Activated naive CD4-positive, alpha-beta T cell treated with anti-CD3 and anti-CD28 coated beads, Interleukin-2, amount 10 ng/mL, durations not matched to agents 7 days and 5 days (primary cell): ENCODE measurements at regions not wholly inside any gene's neighbourhood (a gene's known extent, or its start where the extent isn't known, plus 50 kb on each side); places are given as distances from the start of the nearest gene placed in this dataset.

ENCODE experiments used
- CTCF ChIA-PET: fragments of 350-600 bp; sonication (Branson Sonifier 250); formaldehyde crosslinking; loops from one replicate; lab custom pipeline; 2021; ENCODE audit warnings: antibody characterized with exemption; lab: Charles Lee
- DNase-seq: peaks from one replicate; pipeline ENCODE4 v3.0.0-alpha.2; 2020
- H3K27ac Mint-ChIP-seq: one replicate; pipeline ENCODE4 v1.8.0; 2021; ENCODE audit warnings: mild to moderate bottlenecking, moderate library complexity, mixed read lengths
- H3K27me3 Mint-ChIP-seq: one replicate; pipeline ENCODE4 v1.8.0; 2021; ENCODE audit warnings: mild to moderate bottlenecking, mixed read lengths
- H3K36me3 Mint-ChIP-seq: one replicate; pipeline ENCODE4 v1.8.0; 2021; ENCODE audit warnings: mixed read lengths
- H3K4me1 Mint-ChIP-seq: one replicate; pipeline ENCODE4 v1.8.0; 2021; ENCODE audit warnings: mixed read lengths
- H3K4me3 Mint-ChIP-seq: one replicate; pipeline ENCODE4 v1.8.0; 2021; ENCODE audit warnings: mild to moderate bottlenecking, moderate library complexity, mixed read lengths
- H3K9me3 Mint-ChIP-seq: one replicate; pipeline ENCODE4 v1.8.0; 2021; ENCODE audit warnings: mixed read lengths

DNA sequence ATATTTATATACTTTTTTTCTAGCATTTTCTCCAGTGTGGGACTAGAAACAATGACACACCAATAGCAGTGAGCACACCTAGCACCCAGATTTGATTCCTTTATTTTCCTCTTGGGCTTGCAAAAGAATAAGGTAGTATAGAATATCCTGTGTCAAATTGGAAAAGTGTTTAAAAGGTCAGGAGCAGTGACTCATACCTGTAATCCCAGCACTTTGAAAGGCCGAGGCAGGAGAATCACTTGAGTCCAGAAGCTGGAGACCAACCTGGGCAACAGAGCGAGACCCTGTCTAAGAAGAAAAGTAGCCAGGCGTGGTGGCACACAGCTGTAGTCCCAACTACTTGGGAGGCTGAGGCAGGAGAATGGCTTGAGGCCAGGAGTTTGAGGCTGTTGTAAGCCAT, 53.8 kb upstream of the SGPP1 start:
- Mint-ChIP-seq H3K4me1 (no peaks in the 10 kb centered on the region), H3K4me3 (no peak overlapping the region), H3K27ac (no peak overlapping the region), H3K27me3 (peaks cover 7% of the 10 kb centered on the region), H3K36me3 (no peaks in the 10 kb centered on the region), H3K9me3 (no peaks in the 10 kb centered on the region)
- DNase-seq = no peak
- CTCF ChIA-PET = no interaction called here

DNA sequence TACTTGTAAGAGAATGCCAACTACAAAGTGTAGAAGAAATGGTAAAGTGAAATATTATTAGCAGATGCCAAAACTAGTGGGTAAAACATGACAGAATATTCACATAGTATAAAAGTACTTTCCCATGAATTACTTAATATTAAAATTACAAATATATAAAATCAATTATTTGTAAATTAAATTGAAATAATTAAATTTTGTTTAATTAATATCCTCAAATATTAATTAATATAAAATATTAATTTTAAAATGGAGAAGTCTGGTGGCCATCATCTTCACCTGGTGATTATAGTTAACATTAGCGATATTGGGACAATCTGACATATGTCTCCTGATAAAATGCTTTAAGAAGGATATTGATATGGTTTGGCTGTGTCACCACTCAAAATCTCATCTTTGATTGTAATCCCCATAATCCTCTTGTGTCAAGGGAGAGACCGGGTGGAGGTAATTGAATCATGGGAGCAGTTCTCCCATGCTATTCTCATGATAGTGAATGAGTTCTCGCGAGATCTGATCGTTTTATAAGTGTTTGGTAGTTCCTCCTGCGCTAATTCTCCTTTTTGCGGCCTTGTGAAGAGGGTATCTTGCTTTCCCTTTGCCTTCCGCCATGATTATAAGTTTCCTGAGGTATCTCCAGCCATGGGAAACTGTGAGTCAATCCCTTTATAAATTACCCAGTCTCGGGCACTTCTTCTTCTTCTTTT, 55.0 kb upstream of the SGPP1 start:
- Mint-ChIP-seq H3K27ac (no peak overlapping the region), H3K4me1 (no peaks in the 10 kb centered on the region), H3K9me3 (no peaks in the 10 kb centered on the region), H3K36me3 (no peaks in the 10 kb centered on the region), H3K27me3 (peaks cover 15% of the 10 kb centered on the region), H3K4me3 (no peak overlapping the region)
- no peak for DNase-seq
- CTCF ChIA-PET = no interaction called here

DNA sequence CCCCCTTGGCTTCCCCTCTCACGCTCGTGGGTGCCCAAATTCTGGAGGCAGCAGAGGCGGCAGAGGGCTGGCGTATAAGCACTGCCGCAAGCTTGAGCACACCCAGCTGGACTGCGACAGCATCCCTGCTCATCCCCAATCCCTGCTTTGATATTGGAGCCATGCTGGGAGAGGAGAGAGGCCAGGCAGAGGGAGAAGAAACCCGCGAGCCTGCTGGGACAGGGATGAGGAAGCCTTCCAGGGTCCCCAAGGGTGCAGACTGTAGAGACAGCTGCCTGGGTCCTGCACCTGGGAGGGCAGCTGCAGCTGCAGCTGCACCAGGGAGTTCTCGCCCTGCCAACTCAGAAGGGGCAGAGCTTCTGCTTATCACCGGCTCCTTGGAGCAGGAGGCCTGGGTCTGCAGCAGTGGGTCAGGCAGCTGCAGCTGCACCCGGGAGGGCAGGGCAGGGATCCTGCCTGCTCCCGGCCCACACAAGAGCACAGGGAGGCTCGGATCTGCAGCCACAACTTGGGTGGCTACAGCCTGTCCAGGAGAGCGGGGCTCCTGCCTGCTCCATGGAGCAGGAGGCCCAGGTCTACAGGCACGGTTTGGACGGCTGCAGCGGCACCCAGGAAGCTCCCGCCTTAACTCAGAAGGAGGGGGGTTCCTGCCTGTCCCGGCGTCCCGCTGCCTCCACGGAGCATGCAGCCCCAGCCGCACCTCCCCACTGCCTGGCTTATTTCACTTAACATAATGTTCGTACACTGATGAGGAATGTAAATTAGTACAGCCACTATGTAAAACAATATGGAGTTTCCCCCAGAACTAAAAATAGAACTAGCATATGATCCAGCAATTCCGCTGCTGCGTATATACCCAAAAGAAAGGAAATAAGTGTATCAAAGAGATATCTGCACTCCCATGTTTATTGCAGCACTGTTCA, 60.4 kb upstream of the SGPP1 start:
- CTCF ChIA-PET = no interaction called here
- peaks cover 41% of the 10 kb centered on the region for H3K27me3 Mint-ChIP-seq
- H3K9me3 Mint-ChIP-seq = no peaks in the 10 kb centered on the region
- H3K27ac Mint-ChIP-seq = no peak overlapping the region
- H3K4me1 Mint-ChIP-seq = no peaks in the 10 kb centered on the region
- DNase-seq = no peak
- H3K4me3 Mint-ChIP-seq = no peak overlapping the region
- no peaks in the 10 kb centered on the region for H3K36me3 Mint-ChIP-seq

DNA sequence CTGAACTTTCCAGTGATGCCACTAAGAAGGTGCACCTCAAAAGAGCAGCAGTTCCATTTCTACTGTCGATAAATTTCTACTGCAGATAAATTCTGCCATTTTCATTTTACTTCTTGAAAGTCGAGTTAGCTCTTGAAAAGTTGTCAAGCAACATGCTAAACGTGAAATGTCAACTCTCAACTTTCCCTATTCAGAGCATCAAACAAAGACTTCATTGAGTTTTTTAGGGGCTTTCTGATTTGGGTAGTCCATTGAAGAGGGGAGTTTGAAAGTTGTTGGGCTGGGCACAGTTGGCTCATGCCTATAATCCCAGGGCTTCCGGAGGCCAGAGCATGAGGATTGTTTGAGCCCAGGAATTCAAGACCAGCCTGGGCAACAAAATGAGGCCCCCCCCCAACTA, 59.4 kb upstream of the SYNE2 start:
- no peak for DNase-seq
- CTCF ChIA-PET = no interaction called here
- H3K9me3 Mint-ChIP-seq = no peaks in the 10 kb centered on the region
- H3K27ac Mint-ChIP-seq = no peak overlapping the region
- peaks cover 42% of the 10 kb centered on the region for H3K27me3 Mint-ChIP-seq
- no peaks in the 10 kb centered on the region for H3K4me1 Mint-ChIP-seq
- H3K4me3 Mint-ChIP-seq = no peak overlapping the region
- H3K36me3 Mint-ChIP-seq = no peaks in the 10 kb centered on the region

DNA sequence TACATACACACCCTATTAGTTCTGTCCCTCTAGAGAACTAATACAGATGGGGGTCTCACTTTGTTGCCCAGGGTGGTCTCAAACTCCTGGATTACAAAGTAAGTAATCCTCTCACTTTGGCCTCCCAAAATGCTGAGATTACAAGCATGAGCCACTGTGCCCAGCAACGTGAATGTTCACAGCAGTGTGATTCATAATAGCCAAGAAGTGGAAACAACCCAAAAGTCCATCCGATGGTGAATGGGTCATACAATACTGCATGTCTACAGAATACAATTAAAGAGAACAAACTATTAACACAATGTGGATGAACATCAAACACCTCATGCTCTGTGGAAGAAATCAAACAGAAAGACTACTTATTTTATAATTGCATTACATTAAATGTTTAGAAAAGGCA, 57.3 kb upstream of the SYNE2 start:
- Mint-ChIP-seq H3K36me3 (no peaks in the 10 kb centered on the region), H3K9me3 (no peaks in the 10 kb centered on the region), H3K27me3 (peaks cover 29% of the 10 kb centered on the region), H3K27ac (no peak overlapping the region), H3K4me3 (no peak overlapping the region), H3K4me1 (peaks cover 6% of the 10 kb centered on the region)
- CTCF ChIA-PET = interaction anchor here (5.7 kb wide), 1 partner anchor 509 kb away, joined by 34 read pairs; no protein-coding TSS in a partner anchor
- no peak for DNase-seq

DNA sequence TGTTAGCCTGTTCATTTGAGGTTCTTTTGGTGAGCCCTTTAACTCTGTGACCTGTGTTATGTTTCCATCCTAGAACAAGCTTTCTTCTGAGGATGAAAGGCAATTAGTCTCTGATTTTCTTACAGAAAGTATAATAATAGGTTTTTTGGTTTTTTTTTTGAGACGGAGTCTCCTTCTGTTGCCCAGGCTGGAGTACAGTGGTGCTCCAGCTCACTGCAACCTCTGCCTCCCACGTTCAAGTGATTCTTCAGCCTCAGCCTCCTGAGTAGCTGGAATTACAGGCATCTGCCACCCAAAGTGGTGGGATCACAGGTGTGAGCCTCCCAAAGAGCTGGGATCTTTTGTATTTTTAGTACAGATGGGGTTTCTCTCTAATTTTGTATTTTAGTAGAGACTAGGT, 52.7 kb upstream of the SYNE2 start:
- Mint-ChIP-seq H3K4me1 (peaks cover 6% of the 10 kb centered on the region), H3K27ac (no peak overlapping the region), H3K27me3 (peaks cover 16% of the 10 kb centered on the region), H3K4me3 (no peak overlapping the region), H3K9me3 (no peaks in the 10 kb centered on the region), H3K36me3 (no peaks in the 10 kb centered on the region)
- no peak for DNase-seq
- CTCF ChIA-PET = interaction anchor here (0.9 to 5.7 kb wide), 5 partner anchors 14 to 504 kb away, joined by 3 to 34 read pairs (median 3); partner anchors contain the start of gene ESR2

DNA sequence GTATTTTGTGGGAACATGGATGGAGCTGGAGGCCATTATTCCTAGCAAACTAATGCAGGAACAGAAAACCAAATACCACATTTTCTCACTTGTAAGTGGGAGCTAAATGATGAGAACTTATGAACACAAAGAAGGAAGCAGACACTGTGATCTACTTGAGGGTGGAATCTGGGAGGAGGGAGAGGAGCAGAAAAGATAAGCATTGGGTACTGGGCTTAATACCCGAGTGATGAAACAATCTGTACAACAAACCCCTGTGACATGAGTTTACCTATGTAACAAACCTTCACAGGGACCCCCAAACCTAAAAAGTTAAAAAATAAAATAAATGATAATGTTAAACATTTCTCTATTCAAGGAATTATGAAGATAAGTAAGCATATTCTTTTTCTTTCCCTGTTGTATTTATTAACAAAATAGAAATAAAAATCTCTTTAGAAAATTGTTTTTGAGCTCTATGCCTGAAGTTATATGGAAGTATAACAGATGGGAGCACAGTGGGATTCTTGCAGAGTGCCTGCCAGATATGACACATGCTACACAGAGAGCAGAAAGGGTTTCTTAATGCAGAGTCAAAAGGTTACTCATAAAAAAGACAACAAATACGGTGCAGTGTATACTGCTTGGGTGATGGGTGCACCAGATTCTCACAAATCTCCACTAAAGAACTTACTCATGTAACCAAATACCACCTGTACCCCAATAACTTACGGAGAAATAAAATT, 52.0 kb upstream of the SYNE2 start:
- peaks cover 17% of the 10 kb centered on the region for H3K27me3 Mint-ChIP-seq
- H3K4me1 Mint-ChIP-seq = peaks cover 6% of the 10 kb centered on the region
- CTCF ChIA-PET = interaction anchor here (0.9 to 5.7 kb wide), 4 partner anchors 118 to 503 kb away, joined by 3 to 34 read pairs (median 16); partner anchors contain the start of gene ESR2
- H3K9me3 Mint-ChIP-seq = no peaks in the 10 kb centered on the region
- no peak overlapping the region for H3K4me3 Mint-ChIP-seq
- H3K36me3 Mint-ChIP-seq = no peaks in the 10 kb centered on the region
- no peak for DNase-seq
- H3K27ac Mint-ChIP-seq = no peak overlapping the region
